ENCODE measurements at regions not wholly inside any gene's neighbourhood (a gene's known extent, or its start where the extent isn't known, plus 50 kb on each side); places are given as distances from the start of the nearest gene placed in this dataset.
"Not testable (repeated sequence)": the region's sequence is repeated elsewhere in the genome, so short reads cannot be mapped to it uniquely, and the experiment has no call there.

DNA sequence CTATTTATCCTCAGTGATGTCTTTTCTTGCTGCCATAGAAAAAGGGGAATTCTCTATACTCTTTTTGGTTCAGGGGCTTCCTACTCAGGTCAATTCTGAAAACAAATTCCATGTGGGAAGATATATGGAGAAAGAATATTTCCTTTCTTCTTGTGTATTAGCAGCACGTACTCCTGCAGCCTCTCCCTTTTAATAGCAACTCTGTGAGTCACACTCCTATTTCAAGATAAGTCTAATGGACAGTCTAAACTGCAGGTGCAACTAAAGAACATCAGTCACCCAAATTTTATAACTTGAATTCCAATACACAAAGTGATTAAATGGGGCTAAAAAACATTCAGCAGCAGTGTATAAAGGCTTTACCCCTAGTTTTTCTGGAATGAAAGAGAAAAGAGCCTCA lies 942.2 kb downstream of the CNTNAP5 start:
- H3K27ac ChIP-seq (ENCODE audit: low read depth, low read length): no peak overlapping the region
- no peak overlapping the region for H3K9ac ChIP-seq (ENCODE audit: low read depth, low read length)
- 96% methylated on average over 1 of the region's 1 CpG for WGBS
- H3K36me3 ChIP-seq (ENCODE audit: insufficient read depth, low read length): no peaks in the 10 kb centered on the region
- no peaks in the 10 kb centered on the region for H3K4me1 ChIP-seq (ENCODE audit: insufficient read depth, low read length)
- H3K4me3 ChIP-seq (ENCODE audit: low read length): no peak overlapping the region
- no peaks in the 10 kb centered on the region for H3K9me3 ChIP-seq (ENCODE audit: insufficient read depth, low read depth, low read length)
- H3K27me3 ChIP-seq (ENCODE audit: insufficient read depth, low read length): no peaks in the 10 kb centered on the region

DNA sequence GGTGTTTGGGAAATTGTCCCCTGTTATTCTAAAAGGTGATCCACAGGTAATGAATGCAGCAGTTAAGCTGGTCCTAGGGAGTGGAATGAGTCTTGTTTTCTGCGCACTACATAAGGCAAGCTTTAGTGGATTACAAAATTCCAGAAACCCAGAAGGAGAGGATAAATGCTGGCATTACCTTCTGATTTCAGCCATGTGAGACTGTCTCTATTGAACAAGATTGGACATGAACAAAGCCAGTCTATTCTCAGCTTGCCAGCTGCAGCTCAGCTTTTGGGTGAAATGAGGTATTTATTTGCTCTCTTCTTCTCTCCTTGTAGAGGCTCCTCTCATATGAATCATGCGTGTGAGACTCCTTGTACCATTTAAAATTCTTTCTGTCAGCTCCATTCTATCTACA lies 944.9 kb downstream of the CNTNAP5 start:
- no peaks in the 10 kb centered on the region for H3K4me1 ChIP-seq (ENCODE audit: insufficient read depth, low read length)
- WGBS: 100% methylated on average over 2 of the region's 2 CpGs
- H3K36me3 ChIP-seq (ENCODE audit: insufficient read depth, low read length): no peaks in the 10 kb centered on the region
- H3K27me3 ChIP-seq (ENCODE audit: insufficient read depth, low read length): no peaks in the 10 kb centered on the region
- no peaks in the 10 kb centered on the region for H3K9me3 ChIP-seq (ENCODE audit: insufficient read depth, low read depth, low read length)
- H3K4me3 ChIP-seq (ENCODE audit: low read length): no peak overlapping the region
- no peak overlapping the region for H3K27ac ChIP-seq (ENCODE audit: low read depth, low read length)
- H3K9ac ChIP-seq (ENCODE audit: low read depth, low read length): no peak overlapping the region

DNA sequence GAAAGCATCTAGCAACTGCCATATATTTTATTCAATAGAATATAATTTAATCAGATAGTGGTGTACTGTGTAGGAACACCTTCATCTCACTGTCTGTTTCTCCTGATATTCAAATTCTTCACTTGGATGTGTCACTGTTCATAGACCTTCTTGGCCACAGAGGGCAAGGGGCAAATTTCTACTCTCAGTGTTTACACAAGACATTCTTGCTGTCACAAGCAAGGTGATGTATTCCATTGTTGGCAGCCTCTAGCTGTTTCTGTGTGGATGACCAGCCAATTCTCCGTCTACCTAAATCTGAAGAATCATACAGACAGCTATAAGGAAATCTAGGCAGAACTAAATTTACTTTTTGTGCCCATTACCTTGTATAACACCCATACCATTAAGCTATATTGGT lies 948.3 kb downstream of the CNTNAP5 start:
- H3K4me1 ChIP-seq (ENCODE audit: insufficient read depth, low read length): peaks cover 8% of the 10 kb centered on the region
- H3K27ac ChIP-seq (ENCODE audit: low read depth, low read length): no peak overlapping the region
- no peak overlapping the region for H3K4me3 ChIP-seq (ENCODE audit: low read length)
- no peaks in the 10 kb centered on the region for H3K36me3 ChIP-seq (ENCODE audit: insufficient read depth, low read length)
- no peaks in the 10 kb centered on the region for H3K9me3 ChIP-seq (ENCODE audit: insufficient read depth, low read depth, low read length)
- no peaks in the 10 kb centered on the region for H3K27me3 ChIP-seq (ENCODE audit: insufficient read depth, low read length)
- WGBS: 90% methylated on average over 1 of the region's 1 CpG
- no peak overlapping the region for H3K9ac ChIP-seq (ENCODE audit: low read depth, low read length)

DNA sequence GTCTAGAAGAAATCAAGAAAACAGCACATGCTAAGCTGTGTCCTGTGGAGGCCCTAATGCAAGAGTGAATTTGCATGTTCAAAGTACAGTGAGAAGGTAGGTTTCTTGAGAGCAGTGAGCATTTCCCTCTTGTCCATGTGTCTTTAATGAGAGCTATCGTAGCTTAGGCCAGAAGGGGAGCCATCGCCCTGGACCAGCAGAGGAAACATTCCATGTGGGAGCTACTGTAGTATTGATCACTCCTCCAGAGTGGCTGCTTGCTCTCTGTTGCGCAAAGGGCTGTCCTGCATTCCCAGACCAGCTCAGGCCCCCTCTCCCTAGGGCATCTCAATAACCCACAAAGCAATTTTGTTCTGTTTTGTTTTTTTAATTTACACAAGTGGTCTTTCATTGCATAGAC lies 950.1 kb downstream of the CNTNAP5 start:
- H3K36me3 ChIP-seq (ENCODE audit: insufficient read depth, low read length): no peaks in the 10 kb centered on the region
- no peak overlapping the region for H3K9ac ChIP-seq (ENCODE audit: low read depth, low read length)
- peaks cover 8% of the 10 kb centered on the region for H3K4me1 ChIP-seq (ENCODE audit: insufficient read depth, low read length)
- H3K4me3 ChIP-seq (ENCODE audit: low read length): no peak overlapping the region
- no peaks in the 10 kb centered on the region for H3K9me3 ChIP-seq (ENCODE audit: insufficient read depth, low read depth, low read length)
- H3K27ac ChIP-seq (ENCODE audit: low read depth, low read length): no peak overlapping the region
- H3K27me3 ChIP-seq (ENCODE audit: insufficient read depth, low read length): no peaks in the 10 kb centered on the region
- 93% methylated on average over 3 of the region's 3 CpGs for WGBS

DNA sequence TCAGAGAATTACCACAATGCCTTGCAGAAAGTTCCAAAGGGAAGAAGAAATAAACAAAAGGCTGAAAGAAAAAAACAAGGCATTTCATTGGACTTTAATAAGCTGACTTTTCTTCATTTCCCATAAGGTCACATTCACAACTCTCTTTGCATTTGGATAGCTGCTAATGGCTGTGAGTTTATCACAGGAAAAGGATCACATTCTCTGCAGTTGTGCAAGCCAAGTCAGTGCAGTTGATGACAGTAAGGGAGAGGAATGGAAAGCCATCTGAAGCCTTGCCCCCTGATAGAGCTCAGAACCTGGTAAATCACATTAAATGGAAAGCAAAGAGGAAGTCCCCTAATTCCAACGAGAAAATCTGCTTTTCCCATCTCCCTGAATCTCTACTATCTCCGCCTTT lies 950.6 kb downstream of the CNTNAP5 start:
- 87% methylated on average over 2 of the region's 2 CpGs for WGBS
- no peak overlapping the region for H3K27ac ChIP-seq (ENCODE audit: low read depth, low read length)
- H3K4me3 ChIP-seq (ENCODE audit: low read length): no peak overlapping the region
- H3K9me3 ChIP-seq (ENCODE audit: insufficient read depth, low read depth, low read length): no peaks in the 10 kb centered on the region
- H3K27me3 ChIP-seq (ENCODE audit: insufficient read depth, low read length): no peaks in the 10 kb centered on the region
- peaks cover 8% of the 10 kb centered on the region for H3K4me1 ChIP-seq (ENCODE audit: insufficient read depth, low read length)
- no peaks in the 10 kb centered on the region for H3K36me3 ChIP-seq (ENCODE audit: insufficient read depth, low read length)
- H3K9ac ChIP-seq (ENCODE audit: low read depth, low read length): no peak overlapping the region

DNA sequence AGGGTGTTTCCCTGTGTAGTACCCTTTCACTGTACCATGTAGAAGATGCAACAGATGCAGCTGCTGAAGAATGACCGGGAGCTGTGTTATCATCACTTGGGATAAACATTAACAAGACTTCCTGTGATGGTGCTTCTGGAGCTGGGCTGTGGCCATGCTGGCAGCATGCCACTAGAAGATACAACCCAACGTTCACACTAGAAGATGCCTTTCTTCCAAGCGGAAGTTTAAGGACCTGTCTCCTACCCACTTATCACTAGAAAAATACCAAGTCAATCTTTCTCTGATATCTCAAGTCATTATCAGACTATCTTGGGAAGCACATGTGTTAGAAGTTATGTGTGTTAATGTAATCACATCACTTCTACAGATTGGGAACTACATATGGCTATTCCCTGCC lies 953.5 kb downstream of the CNTNAP5 start:
- Histone ChIP-seq H3K27me3 (ENCODE audit: insufficient read depth, low read length) (no peaks in the 10 kb centered on the region), H3K4me3 (ENCODE audit: low read length) (no peak overlapping the region), H3K9ac (ENCODE audit: low read depth, low read length) (no peak overlapping the region), H3K9me3 (ENCODE audit: insufficient read depth, low read depth, low read length) (no peaks in the 10 kb centered on the region), H3K36me3 (ENCODE audit: insufficient read depth, low read length) (no peaks in the 10 kb centered on the region), H3K27ac (ENCODE audit: low read depth, low read length) (no peak overlapping the region), H3K4me1 (ENCODE audit: insufficient read depth, low read length) (peaks cover 8% of the 10 kb centered on the region)
- WGBS: 91% methylated on average over 3 of the region's 3 CpGs

DNA sequence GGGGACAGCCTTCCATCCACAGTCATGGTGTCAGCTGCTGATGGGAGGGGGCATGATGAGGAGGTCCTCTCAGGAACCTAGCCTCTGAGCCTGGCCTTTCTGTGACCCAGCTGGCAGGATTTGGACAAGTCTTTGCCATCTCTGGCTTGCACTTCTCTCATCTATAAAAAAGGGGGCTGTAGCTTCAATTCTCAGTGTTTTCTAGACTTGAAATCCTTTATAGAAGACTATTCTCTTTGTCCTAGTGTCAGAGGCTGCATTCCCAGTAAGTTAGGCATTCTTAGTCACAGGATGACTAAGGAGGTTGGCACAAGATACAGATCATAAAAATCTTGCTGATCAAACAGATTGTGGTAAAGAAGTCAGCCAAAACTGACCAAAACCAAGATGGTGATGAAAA lies 958.5 kb downstream of the CNTNAP5 start:
- no peaks in the 10 kb centered on the region for H3K9me3 ChIP-seq (ENCODE audit: insufficient read depth, low read depth, low read length)
- H3K9ac ChIP-seq (ENCODE audit: low read depth, low read length): no peak overlapping the region
- H3K4me3 ChIP-seq (ENCODE audit: low read length): no peak overlapping the region
- no peak overlapping the region for H3K27ac ChIP-seq (ENCODE audit: low read depth, low read length)
- no peaks in the 10 kb centered on the region for H3K27me3 ChIP-seq (ENCODE audit: insufficient read depth, low read length)
- H3K4me1 ChIP-seq (ENCODE audit: insufficient read depth, low read length): no peaks in the 10 kb centered on the region
- no peaks in the 10 kb centered on the region for H3K36me3 ChIP-seq (ENCODE audit: insufficient read depth, low read length)

DNA sequence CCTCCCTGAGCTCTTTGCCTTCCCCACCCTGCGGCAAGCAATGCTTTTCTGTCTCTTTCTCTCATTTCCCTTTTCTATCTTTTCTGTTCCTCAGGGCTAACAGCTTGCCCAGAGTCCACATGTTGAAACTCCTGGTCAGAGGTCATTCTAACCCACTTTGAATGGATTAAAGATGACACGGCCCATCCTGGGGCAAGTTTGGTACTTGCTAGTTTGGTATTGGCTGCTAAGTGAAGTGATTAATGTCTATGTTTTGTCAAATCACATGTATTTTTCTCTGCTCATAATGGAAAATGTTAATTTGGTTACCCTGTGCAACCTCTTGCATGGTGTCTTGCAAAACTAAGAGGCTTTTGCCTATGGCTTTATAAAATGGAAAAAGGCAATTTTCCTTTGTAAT lies 960.2 kb downstream of the CNTNAP5 start:
- H3K27me3 ChIP-seq (ENCODE audit: insufficient read depth, low read length): no peaks in the 10 kb centered on the region
- no peak overlapping the region for H3K4me3 ChIP-seq (ENCODE audit: low read length)
- no peaks in the 10 kb centered on the region for H3K4me1 ChIP-seq (ENCODE audit: insufficient read depth, low read length)
- H3K9ac ChIP-seq (ENCODE audit: low read depth, low read length): no peak overlapping the region
- H3K27ac ChIP-seq (ENCODE audit: low read depth, low read length): no peak overlapping the region
- 94% methylated on average over 2 of the region's 2 CpGs for WGBS
- no peaks in the 10 kb centered on the region for H3K9me3 ChIP-seq (ENCODE audit: insufficient read depth, low read depth, low read length)
- H3K36me3 ChIP-seq (ENCODE audit: insufficient read depth, low read length): no peaks in the 10 kb centered on the region

DNA sequence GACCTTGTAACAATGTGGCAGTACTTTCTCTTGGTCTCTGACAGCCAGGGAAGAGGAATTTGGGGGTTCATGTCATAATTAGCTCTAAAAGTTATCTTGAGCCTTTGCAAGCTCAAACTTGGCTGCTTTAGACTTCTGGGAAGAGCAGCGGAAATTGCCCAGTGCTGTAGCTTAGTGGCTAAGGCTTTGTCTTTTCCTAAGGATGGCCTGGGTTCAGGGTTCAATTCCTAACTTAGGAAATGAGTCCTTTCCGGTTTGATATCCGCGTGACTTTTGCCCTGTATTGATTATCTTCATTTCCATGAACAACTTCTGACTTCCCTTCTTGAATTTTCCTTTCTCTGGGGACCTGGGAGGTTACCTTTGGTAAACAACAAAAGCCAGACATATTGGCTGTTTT lies 961.0 kb downstream of the CNTNAP5 start:
- Histone ChIP-seq H3K36me3 (ENCODE audit: insufficient read depth, low read length) (no peaks in the 10 kb centered on the region), H3K9ac (ENCODE audit: low read depth, low read length) (no peak overlapping the region), H3K27me3 (ENCODE audit: insufficient read depth, low read length) (no peaks in the 10 kb centered on the region), H3K27ac (ENCODE audit: low read depth, low read length) (no peak overlapping the region), H3K4me3 (ENCODE audit: low read length) (no peak overlapping the region), H3K9me3 (ENCODE audit: insufficient read depth, low read depth, low read length) (no peaks in the 10 kb centered on the region), H3K4me1 (ENCODE audit: insufficient read depth, low read length) (no peaks in the 10 kb centered on the region)
- WGBS: 72% methylated on average over 4 of the region's 4 CpGs

DNA sequence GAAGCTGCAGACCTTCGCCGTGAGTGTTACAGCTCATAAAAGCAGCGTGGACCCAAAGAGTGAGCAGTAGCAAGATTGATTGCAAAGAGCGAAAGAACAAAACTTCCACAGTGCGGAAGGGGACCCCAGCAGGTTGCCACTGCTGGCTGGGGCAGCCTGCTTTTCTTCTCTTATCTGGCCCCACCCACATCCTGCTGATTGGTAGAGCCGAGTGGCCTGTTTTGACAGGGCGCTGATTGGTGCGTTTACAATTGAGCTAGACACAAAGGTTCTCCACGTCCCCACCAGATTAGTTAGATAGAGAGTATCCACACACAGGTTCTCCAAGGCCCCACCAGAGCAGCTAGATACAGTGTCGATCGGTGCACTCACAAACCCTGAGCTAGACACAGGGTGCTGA lies 961.8 kb downstream of the CNTNAP5 start:
- H3K36me3 ChIP-seq (ENCODE audit: insufficient read depth, low read length); H3K9me3 ChIP-seq (ENCODE audit: insufficient read depth, low read depth, low read length); H3K4me1 ChIP-seq (ENCODE audit: insufficient read depth, low read length); H3K27me3 ChIP-seq (ENCODE audit: insufficient read depth, low read length); H3K9ac ChIP-seq (ENCODE audit: low read depth, low read length); H3K4me3 ChIP-seq (ENCODE audit: low read length); H3K27ac ChIP-seq (ENCODE audit: low read depth, low read length): not testable (repeated sequence)
- WGBS: 93% methylated on average over 11 of the region's 11 CpGs

DNA sequence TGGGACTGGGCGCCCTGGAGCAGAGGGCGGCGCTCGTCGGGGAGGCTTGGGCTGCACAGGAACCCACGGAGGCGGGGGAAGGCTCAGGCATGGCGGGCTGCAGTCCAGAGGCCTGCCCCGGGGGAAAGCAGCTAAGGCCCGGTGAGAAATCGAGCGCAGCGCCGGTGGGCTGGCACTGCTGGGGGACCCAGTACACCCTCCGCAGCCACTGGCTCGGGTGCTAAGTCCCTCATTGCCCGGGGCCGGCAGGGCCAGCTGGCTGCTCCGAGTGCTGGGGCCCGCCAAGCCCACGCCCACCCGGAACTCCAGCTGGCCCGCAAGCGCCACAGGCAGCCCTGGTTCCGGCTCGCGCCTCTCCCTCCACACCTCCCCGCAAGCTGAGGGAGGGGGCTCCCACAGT lies 962.3 kb downstream of the CNTNAP5 start:
- not testable (repeated sequence) for H3K9ac ChIP-seq (ENCODE audit: low read depth, low read length); H3K9me3 ChIP-seq (ENCODE audit: insufficient read depth, low read depth, low read length); H3K4me1 ChIP-seq (ENCODE audit: insufficient read depth, low read length); H3K27me3 ChIP-seq (ENCODE audit: insufficient read depth, low read length); H3K36me3 ChIP-seq (ENCODE audit: insufficient read depth, low read length); H3K27ac ChIP-seq (ENCODE audit: low read depth, low read length); H3K4me3 ChIP-seq (ENCODE audit: low read length)
- WGBS: 91% methylated on average over 28 of the region's 28 CpGs

DNA sequence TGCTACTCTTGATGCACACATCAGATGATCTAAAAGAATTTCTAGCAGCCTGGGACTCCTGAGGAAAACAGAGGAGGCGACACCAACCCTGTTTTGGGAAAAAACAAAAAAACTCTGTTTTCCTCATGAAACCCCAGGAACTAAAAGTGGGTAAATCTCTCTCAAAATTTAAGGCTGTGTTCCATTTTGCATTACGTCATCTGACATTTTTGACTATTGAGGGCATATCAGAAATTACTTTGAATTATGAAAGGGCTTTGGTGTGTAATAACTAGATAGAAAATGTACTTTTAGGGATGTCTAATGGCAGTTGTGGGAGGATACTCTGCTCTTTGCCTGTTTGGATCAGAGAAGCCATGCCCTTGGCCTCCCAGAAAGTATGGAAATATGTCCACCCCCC lies 963.0 kb downstream of the CNTNAP5 start:
- H3K27ac ChIP-seq (ENCODE audit: low read depth, low read length): no peak overlapping the region
- 92% methylated on average over 2 of the region's 2 CpGs for WGBS
- no peak overlapping the region for H3K4me3 ChIP-seq (ENCODE audit: low read length)
- 0 out of 2 replicates have a peak, but pooled peaks cover 4% of the 10 kb centered on the region for H3K9me3 ChIP-seq (ENCODE audit: insufficient read depth, low read depth, low read length)
- no peaks in the 10 kb centered on the region for H3K36me3 ChIP-seq (ENCODE audit: insufficient read depth, low read length)
- no peak overlapping the region for H3K9ac ChIP-seq (ENCODE audit: low read depth, low read length)
- no peaks in the 10 kb centered on the region for H3K4me1 ChIP-seq (ENCODE audit: insufficient read depth, low read length)
- no peaks in the 10 kb centered on the region for H3K27me3 ChIP-seq (ENCODE audit: insufficient read depth, low read length)
